Activated B cell treated with CpG ODN at 0.5 μM for 24 hours (primary cell): ENCODE measurements at regions not wholly inside any gene's neighbourhood (a gene's known extent, or its start where the extent isn't known, plus 50 kb on each side); places are given as distances from the start of the nearest gene placed in this dataset.
"Not testable (repeated sequence)": the region's sequence is repeated elsewhere in the genome, so short reads cannot be mapped to it uniquely, and the experiment has no call there.

Source experiments
- ATAC-seq: fragments of 200-7000 bp; cut with Tn5 transposase; one replicate; pipeline ENCODE4 v1.10.0; 2021; ENCODE audit warnings: low read depth, mild to moderate bottlenecking, moderate library complexity
- CTCF ChIA-PET: fragments of 350-600 bp; sonication (Branson Sonifier 250); formaldehyde crosslinking; loops from one replicate; lab custom pipeline; 2021; ENCODE audit warnings: antibody characterized with exemption; lab: Charles Lee
- POLR2A ChIA-PET: fragments of 350-600 bp; sonication (Branson Sonifier 250); formaldehyde crosslinking; loops from one replicate; lab custom pipeline; 2021; ENCODE audit warnings: antibody characterized with exemption; lab: Charles Lee
- DNase-seq: peaks from one replicate; pipeline ENCODE4 v3.0.0; 2022
- H3K27ac Mint-ChIP-seq: one replicate; pipeline ENCODE4 v1.8.0; 2020; ENCODE audit warnings: mixed read lengths
- H3K27me3 Mint-ChIP-seq: one replicate; pipeline ENCODE4 v1.8.0; 2021; ENCODE audit warnings: mixed read lengths
- H3K36me3 Mint-ChIP-seq: one replicate; pipeline ENCODE4 v1.8.0; 2021; ENCODE audit warnings: low read depth, mixed read lengths
- H3K4me1 Mint-ChIP-seq: one replicate; pipeline ENCODE4 v1.8.0; 2021; ENCODE audit warnings: mixed read lengths
- H3K4me3 Mint-ChIP-seq: one replicate; pipeline ENCODE4 v1.8.0; 2020; ENCODE audit warnings: mild to moderate bottlenecking, mixed read lengths
- H3K9me3 Mint-ChIP-seq: one replicate; pipeline ENCODE4 v1.8.0; 2020; ENCODE audit warnings: mixed read lengths
- CTCF ChIP-seq: fragments of 200-600 bp; IDR thresholded peaks from one replicate; pipeline ENCODE4 v1.8.0; 2022; ENCODE audit warnings: antibody characterized with exemption, mild to moderate bottlenecking
- intact Hi-C: fragments of 100-400 bp; cut with micrococcal nuclease; formaldehyde crosslinking; loops from one replicate; pipeline ENCODE4 v1.15.1; 2024

- no peak overlapping the region for H3K4me3 Mint-ChIP-seq
- no peak for TF ChIP-seq CTCF
- peaks cover 2% of the 10 kb centered on the region for H3K9me3 Mint-ChIP-seq
- H3K27ac Mint-ChIP-seq: no peak overlapping the region
- ChIA-PET CTCF (no interaction called here), POLR2A (no interaction called here)
- no peaks in the 10 kb centered on the region for H3K36me3 Mint-ChIP-seq
- intact Hi-C loops: no loop called here
- no peak for DNase-seq
- ATAC-seq: no peak
- no peaks in the 10 kb centered on the region for H3K4me1 Mint-ChIP-seq
- H3K27me3 Mint-ChIP-seq: no peaks in the 10 kb centered on the region
Observed at GRCh38 chr16:9625122-9625521, 533.7 kb downstream of the HAPSTR1 start.

GRCh38 chr16:9627427-9627826 lies 536.0 kb downstream of the HAPSTR1 start:
- Mint-ChIP-seq H3K9me3 (peaks cover 6% of the 10 kb centered on the region), H3K27me3 (no peaks in the 10 kb centered on the region), H3K4me1 (no peaks in the 10 kb centered on the region), H3K27ac (no peak overlapping the region), H3K4me3 (no peak overlapping the region), H3K36me3 (no peaks in the 10 kb centered on the region)
- DNase-seq (no peak), ATAC-seq (no peak)
- TF ChIP-seq CTCF: no peak
- ChIA-PET CTCF (no interaction called here), POLR2A (no interaction called here)
- intact Hi-C loops: no loop called here

- ChIA-PET POLR2A (no interaction called here), CTCF (no interaction called here)
- Mint-ChIP-seq H3K9me3 (peaks cover 6% of the 10 kb centered on the region), H3K27me3 (no peaks in the 10 kb centered on the region), H3K4me3 (no peak overlapping the region), H3K4me1 (no peaks in the 10 kb centered on the region), H3K36me3 (no peaks in the 10 kb centered on the region), H3K27ac (no peak overlapping the region)
- no peak for ATAC-seq
- intact Hi-C loops: no loop called here
- no peak for DNase-seq
- no peak for TF ChIP-seq CTCF
Observed at GRCh38 chr16:9630119-9630518, 538.7 kb downstream of the HAPSTR1 start.

GRCh38 chr16:9630985-9631384 lies 539.5 kb downstream of the HAPSTR1 start:
- Mint-ChIP-seq H3K4me3 (no peak overlapping the region), H3K27ac (no peak overlapping the region), H3K27me3 (no peaks in the 10 kb centered on the region), H3K4me1 (no peaks in the 10 kb centered on the region), H3K36me3 (no peaks in the 10 kb centered on the region), H3K9me3 (peaks cover 6% of the 10 kb centered on the region)
- ATAC-seq (no peak), DNase-seq (no peak)
- intact Hi-C loops: no loop called here
- TF ChIP-seq CTCF: no peak
- ChIA-PET POLR2A (no interaction called here), CTCF (no interaction called here)

DNA sequence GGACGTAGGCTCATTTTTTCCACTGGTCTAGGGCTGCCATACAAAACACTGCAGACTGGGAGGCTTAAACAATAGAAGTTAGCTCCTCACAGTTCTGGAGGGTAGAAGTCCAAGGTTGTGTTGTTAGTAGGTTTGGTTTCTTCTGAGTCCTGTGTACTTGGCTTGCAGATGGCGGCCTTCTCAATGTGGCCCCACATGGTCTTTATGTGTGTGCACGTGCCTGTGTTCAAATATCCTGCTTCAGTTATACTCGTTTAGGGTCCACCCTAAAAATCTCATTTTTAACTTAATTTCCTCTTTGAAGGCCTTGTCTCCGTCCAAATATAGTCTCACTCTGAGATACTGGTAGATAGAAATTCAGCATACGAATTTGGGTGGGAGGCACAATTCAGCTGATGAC lies 542.4 kb downstream of the HAPSTR1 start:
- H3K27ac Mint-ChIP-seq: no peak overlapping the region
- ChIA-PET POLR2A (no interaction called here), CTCF (no interaction called here)
- no peaks in the 10 kb centered on the region for H3K36me3 Mint-ChIP-seq
- ATAC-seq (no peak), DNase-seq (no peak)
- no peak overlapping the region for H3K4me3 Mint-ChIP-seq
- intact Hi-C loops: no loop called here
- H3K9me3 Mint-ChIP-seq: peaks cover 6% of the 10 kb centered on the region
- H3K27me3 Mint-ChIP-seq: no peaks in the 10 kb centered on the region
- no peak for TF ChIP-seq CTCF
- no peaks in the 10 kb centered on the region for H3K4me1 Mint-ChIP-seq

GRCh38 chr16:9635150-9635720 lies 543.8 kb downstream of the HAPSTR1 start:
- H3K36me3 Mint-ChIP-seq, ATAC-seq, H3K27ac Mint-ChIP-seq, POLR2A ChIA-PET, CTCF ChIA-PET, DNase-seq, intact Hi-C loops, H3K9me3 Mint-ChIP-seq, H3K27me3 Mint-ChIP-seq, H3K4me1 Mint-ChIP-seq, H3K4me3 Mint-ChIP-seq: not testable (repeated sequence)
